Neural progenitor cell (in vitro differentiated cells): ENCODE measurements at regions not wholly inside any gene's neighbourhood (a gene's known extent, or its start where the extent isn't known, plus 50 kb on each side); places are given as distances from the start of the nearest gene placed in this dataset.

Experiments
- DNase-seq: peaks from one replicate; pipeline ENCODE4 v3.0.0-alpha.2; 2016; ENCODE audit warnings: low spot score
- H2AFZ ChIP-seq: fragments of 200-600 bp; sonication (generic); replicated peaks from 2 replicates; pipeline ENCODE4 v1.6.1; 2016; ENCODE audit warnings: antibody characterized with exemption
- H3F3A ChIP-seq: fragments of 200-600 bp; sonication (generic); 2 replicates; pipeline ENCODE4 v1.6.1; 2016; ENCODE audit warnings: antibody characterized with exemption, low read depth
- H3K27ac ChIP-seq: fragments of 200-600 bp; sonication (generic); 2 replicates; pipeline ENCODE4 v1.5.1; 2016; ENCODE audit warnings: mild to moderate bottlenecking
- H3K27me3 ChIP-seq: fragments of 200-600 bp; sonication (generic); 2 replicates; pipeline ENCODE4 v1.6.1; 2016; ENCODE audit warnings: mild to moderate bottlenecking, moderate library complexity
- H3K36me3 ChIP-seq: fragments of 200-600 bp; sonication (generic); 2 replicates; pipeline ENCODE4 v1.5.1; 2016
- H3K4me1 ChIP-seq: fragments of 200-600 bp; sonication (generic); 2 replicates; pipeline ENCODE4 v1.6.1; 2016; ENCODE audit warnings: mixed run types
- H3K4me2 ChIP-seq: fragments of 200-600 bp; sonication (generic); 2 replicates; pipeline ENCODE4 v1.6.1; 2016
- H3K4me3 ChIP-seq: fragments of 200-600 bp; sonication (generic); 2 replicates; pipeline ENCODE4 v1.5.1; 2016
- H3K79me2 ChIP-seq: fragments of 200-600 bp; sonication (generic); 2 replicates; pipeline ENCODE4 v1.6.1; 2016; ENCODE audit warnings: low read depth
- H3K9ac ChIP-seq: fragments of 200-600 bp; sonication (generic); 2 replicates; pipeline ENCODE4 v1.6.1; 2016
- H3K9me3 ChIP-seq: fragments of 200-600 bp; sonication (generic); 2 replicates; pipeline ENCODE4 v1.5.1; 2016; ENCODE audit warnings: low read depth
- H4K20me1 ChIP-seq: fragments of 200-600 bp; sonication (generic); 2 replicates; pipeline ENCODE4 v1.6.1; 2016; ENCODE audit warnings: low read depth
- H3K27ac Mint-ChIP-seq: 3 replicates; pipeline ENCODE4 v1.8.0; 2021; ENCODE audit warnings: mixed read lengths
- H3K27me3 Mint-ChIP-seq: 2 replicates; pipeline ENCODE4 v1.8.0; 2022; ENCODE audit warnings: low read depth, mild to moderate bottlenecking, inconsistent platforms, moderate library complexity, mixed read lengths; ENCODE audit not compliant: insufficient read depth
- H3K36me3 Mint-ChIP-seq: 3 replicates; pipeline ENCODE4 v1.8.0; 2021; ENCODE audit warnings: mixed read lengths
- H3K4me1 Mint-ChIP-seq: 3 replicates; pipeline ENCODE4 v1.8.0; 2021; ENCODE audit warnings: mixed read lengths
- H3K4me3 Mint-ChIP-seq: 3 replicates; pipeline ENCODE4 v1.8.0; 2021; ENCODE audit warnings: mild to moderate bottlenecking, moderate library complexity, mixed read lengths
- H3K9me3 Mint-ChIP-seq: 3 replicates; pipeline ENCODE4 v1.8.0; 2020; ENCODE audit warnings: mixed read lengths
- EZH2 ChIP-seq: fragments of 200-600 bp; sonication (generic); IDR thresholded peaks from 2 replicates; pipeline ENCODE4 v1.6.1; 2017; ENCODE audit warnings: antibody characterized with exemption, mild to moderate bottlenecking, moderate library complexity
- EZH2phosphoT487 ChIP-seq: fragments of 200-600 bp; sonication (generic); IDR thresholded peaks from 2 replicates; pipeline ENCODE4 v1.6.1; 2017; ENCODE audit warnings: antibody characterized with exemption
- TF ChIP-seq, protein P1 (sequence below): fragments of 200-600 bp; sonication (generic); IDR thresholded peaks from 2 replicates; pipeline ENCODE4 v1.5.1; 2017; ENCODE audit warnings: antibody characterized with exemption, mild to moderate bottlenecking

DNA sequence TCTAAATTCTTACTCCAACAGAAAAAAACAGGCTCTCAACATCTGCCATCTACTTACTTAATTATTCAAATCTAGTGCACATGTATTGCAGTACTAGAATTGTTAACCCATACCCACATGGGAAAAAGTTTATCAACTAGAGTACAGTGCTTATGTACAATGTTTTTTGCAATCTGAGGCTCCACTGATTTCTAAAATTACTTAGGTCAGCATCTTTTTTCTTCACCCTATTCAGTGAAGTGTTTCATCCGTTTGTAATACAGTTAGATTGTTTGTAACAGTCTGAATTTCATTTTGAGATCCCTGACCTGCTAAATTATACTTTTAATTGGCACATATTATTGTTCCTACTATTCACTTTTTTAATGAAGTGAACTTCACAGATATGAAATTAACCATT lies 402.2 kb downstream of the FOXA2 start:
- no peaks in the 10 kb centered on the region for H3K79me2 ChIP-seq
- no peak for TF ChIP-seq EZH2
- TF ChIP-seq, protein P1, sequence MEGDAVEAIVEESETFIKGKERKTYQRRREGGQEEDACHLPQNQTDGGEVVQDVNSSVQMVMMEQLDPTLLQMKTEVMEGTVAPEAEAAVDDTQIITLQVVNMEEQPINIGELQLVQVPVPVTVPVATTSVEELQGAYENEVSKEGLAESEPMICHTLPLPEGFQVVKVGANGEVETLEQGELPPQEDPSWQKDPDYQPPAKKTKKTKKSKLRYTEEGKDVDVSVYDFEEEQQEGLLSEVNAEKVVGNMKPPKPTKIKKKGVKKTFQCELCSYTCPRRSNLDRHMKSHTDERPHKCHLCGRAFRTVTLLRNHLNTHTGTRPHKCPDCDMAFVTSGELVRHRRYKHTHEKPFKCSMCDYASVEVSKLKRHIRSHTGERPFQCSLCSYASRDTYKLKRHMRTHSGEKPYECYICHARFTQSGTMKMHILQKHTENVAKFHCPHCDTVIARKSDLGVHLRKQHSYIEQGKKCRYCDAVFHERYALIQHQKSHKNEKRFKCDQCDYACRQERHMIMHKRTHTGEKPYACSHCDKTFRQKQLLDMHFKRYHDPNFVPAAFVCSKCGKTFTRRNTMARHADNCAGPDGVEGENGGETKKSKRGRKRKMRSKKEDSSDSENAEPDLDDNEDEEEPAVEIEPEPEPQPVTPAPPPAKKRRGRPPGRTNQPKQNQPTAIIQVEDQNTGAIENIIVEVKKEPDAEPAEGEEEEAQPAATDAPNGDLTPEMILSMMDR = no peak
- TF ChIP-seq EZH2phosphoT487 = no peak
- no peaks in the 10 kb centered on the region for H3K36me3 ChIP-seq
- no peaks in the 10 kb centered on the region for H3K36me3 Mint-ChIP-seq
- no peaks in the 10 kb centered on the region for H4K20me1 ChIP-seq
- no peak overlapping the region for H3K9ac ChIP-seq
- peaks cover 8% of the 10 kb centered on the region for H3K4me1 ChIP-seq
- no peak for DNase-seq
- H3K27ac ChIP-seq = no peak overlapping the region
- H3K9me3 Mint-ChIP-seq = no peaks in the 10 kb centered on the region
- no peak overlapping the region for H2AFZ ChIP-seq
- H3K4me2 ChIP-seq = no peak overlapping the region
- peaks cover 24% of the 10 kb centered on the region for H3K27me3 ChIP-seq
- H3K27ac Mint-ChIP-seq = no peak overlapping the region
- H3K9me3 ChIP-seq = no peaks in the 10 kb centered on the region
- H3K4me3 Mint-ChIP-seq = no peak overlapping the region
- H3F3A ChIP-seq = no peaks in the 10 kb centered on the region
- H3K4me1 Mint-ChIP-seq = no peaks in the 10 kb centered on the region
- peaks cover 4% of the 10 kb centered on the region for H3K27me3 Mint-ChIP-seq
- H3K4me3 ChIP-seq = no peak overlapping the region

DNA sequence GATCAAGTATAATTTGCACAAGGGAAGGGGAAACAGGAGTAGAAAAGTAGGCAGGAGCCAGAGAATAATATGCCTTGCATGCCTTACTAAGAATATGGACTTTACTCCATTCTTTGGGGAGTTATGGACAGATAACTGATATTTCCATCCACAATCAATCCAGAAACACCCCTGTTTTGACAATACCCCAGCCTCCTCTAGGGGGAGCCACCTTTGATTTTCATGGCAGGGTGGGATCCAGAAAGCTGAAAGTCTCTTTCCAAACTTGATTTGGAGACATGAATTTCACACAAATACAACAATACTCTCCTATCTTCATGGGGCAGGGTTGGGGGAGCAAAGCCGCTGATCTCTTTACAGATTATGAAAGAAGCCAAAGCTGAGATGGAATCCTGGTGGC lies 404.1 kb downstream of the FOXA2 start:
- peak; percentile 31 for DNase-seq
- no peaks in the 10 kb centered on the region for H3K36me3 Mint-ChIP-seq

DNA sequence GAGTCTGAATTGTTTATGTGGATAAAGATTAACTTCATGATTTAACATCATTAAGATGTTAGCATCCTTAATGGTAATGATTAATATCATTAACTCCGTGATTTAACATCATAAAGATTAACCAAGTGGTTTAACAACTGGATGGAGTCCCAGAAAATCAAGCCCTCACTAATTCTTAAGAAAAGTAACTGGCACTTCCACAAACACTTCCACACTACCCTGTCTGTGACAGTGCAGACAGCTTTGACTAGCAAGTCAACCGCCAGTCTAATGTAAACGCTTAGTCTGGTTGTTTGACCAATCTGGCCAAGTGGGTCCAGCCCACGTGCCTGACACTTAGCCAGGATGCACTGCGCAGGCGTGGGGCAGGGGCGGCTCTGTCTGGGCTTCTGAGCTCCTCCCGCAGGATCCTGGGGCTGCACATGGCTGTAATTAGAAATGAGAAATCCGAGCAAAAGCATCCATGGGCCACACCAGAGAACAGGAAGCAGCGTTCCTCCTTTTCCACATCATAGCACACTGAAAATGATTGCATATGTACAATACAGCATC lies 424.2 kb downstream of the FOXA2 start:
- no peaks in the 10 kb centered on the region for H3K4me1 Mint-ChIP-seq
- no peak overlapping the region for H3K27ac ChIP-seq
- no peak overlapping the region for H3K9ac ChIP-seq
- no peaks in the 10 kb centered on the region for H3K4me1 ChIP-seq
- no peaks in the 10 kb centered on the region for H3K27me3 ChIP-seq
- H3K36me3 ChIP-seq = no peaks in the 10 kb centered on the region
- H3F3A ChIP-seq = no peaks in the 10 kb centered on the region
- no peaks in the 10 kb centered on the region for H3K79me2 ChIP-seq
- no peak overlapping the region for H3K4me3 ChIP-seq
- no peak overlapping the region for H2AFZ ChIP-seq
- no peaks in the 10 kb centered on the region for H3K9me3 Mint-ChIP-seq
- no peaks in the 10 kb centered on the region for H3K36me3 Mint-ChIP-seq
- no peak overlapping the region for H3K27ac Mint-ChIP-seq
- no peak overlapping the region for H3K4me2 ChIP-seq
- H3K9me3 ChIP-seq = no peaks in the 10 kb centered on the region
- DNase-seq = no peak
- TF ChIP-seq EZH2 (no peak), EZH2phosphoT487 (no peak)
- TF ChIP-seq, protein P1 = no peak
- no peaks in the 10 kb centered on the region for H4K20me1 ChIP-seq
- no peak overlapping the region for H3K4me3 Mint-ChIP-seq
- H3K27me3 Mint-ChIP-seq = no peaks in the 10 kb centered on the region

More for the DNA sequence above, 404.1 kb downstream of the FOXA2 start:
- H3F3A ChIP-seq = no peaks in the 10 kb centered on the region
- H3K9me3 ChIP-seq = no peaks in the 10 kb centered on the region
- H3K27ac ChIP-seq = no peak overlapping the region
- H3K36me3 ChIP-seq = no peaks in the 10 kb centered on the region
- H3K4me1 ChIP-seq = peaks cover 10% of the 10 kb centered on the region
- no peak overlapping the region for H3K9ac ChIP-seq
- H3K27me3 ChIP-seq = peaks cover 38% of the 10 kb centered on the region
- H3K79me2 ChIP-seq = no peaks in the 10 kb centered on the region
- H2AFZ ChIP-seq = peak overlapping the region; percentile 57
- peaks cover 4% of the 10 kb centered on the region for H3K27me3 Mint-ChIP-seq
- no peaks in the 10 kb centered on the region for H3K4me1 Mint-ChIP-seq
- H3K4me3 Mint-ChIP-seq = no peak overlapping the region
- no peaks in the 10 kb centered on the region for H3K9me3 Mint-ChIP-seq
- no peak overlapping the region for H3K27ac Mint-ChIP-seq
- H4K20me1 ChIP-seq = no peaks in the 10 kb centered on the region
- TF ChIP-seq EZH2phosphoT487 = no peak
- TF ChIP-seq, protein P1 = peak; percentile 73
- H3K4me3 ChIP-seq = no peak overlapping the region
- no peak overlapping the region for H3K4me2 ChIP-seq
